MG63 (cell line): ENCODE measurements at regions not wholly inside any gene's neighbourhood (a gene's known extent, or its start where the extent isn't known, plus 50 kb on each side); places are given as distances from the start of the nearest gene placed in this dataset.
A peak's percentile ranks its signal among the peaks of the same experiment; 100 is the strongest.

ENCODE experiments used
- DNase-seq: peaks from one replicate; pipeline ENCODE4 v3.0.0-alpha.2; 2020
- H3K27me3 ChIP-seq: fragments of 250-450 bp; sonication (Bioruptor Pico); 2 replicates; pipeline ENCODE4 v1.5.1; 2020; ENCODE audit warnings: mild to moderate bottlenecking, moderate library complexity
- H3K36me3 ChIP-seq: fragments of 250-450 bp; sonication (Bioruptor Pico); 2 replicates; pipeline ENCODE4 v1.5.1; 2020; ENCODE audit warnings: mild to moderate bottlenecking, moderate library complexity
- H3K4me3 ChIP-seq: fragments of 250-450 bp; sonication (Bioruptor Pico); 2 replicates; pipeline ENCODE4 v1.5.1; 2020; ENCODE audit warnings: mild to moderate bottlenecking, moderate library complexity
- H3K9me3 ChIP-seq: fragments of 250-450 bp; sonication (Bioruptor Pico); 2 replicates; pipeline ENCODE4 v1.5.1; 2020; ENCODE audit warnings: mild to moderate bottlenecking, moderate library complexity

DNA sequence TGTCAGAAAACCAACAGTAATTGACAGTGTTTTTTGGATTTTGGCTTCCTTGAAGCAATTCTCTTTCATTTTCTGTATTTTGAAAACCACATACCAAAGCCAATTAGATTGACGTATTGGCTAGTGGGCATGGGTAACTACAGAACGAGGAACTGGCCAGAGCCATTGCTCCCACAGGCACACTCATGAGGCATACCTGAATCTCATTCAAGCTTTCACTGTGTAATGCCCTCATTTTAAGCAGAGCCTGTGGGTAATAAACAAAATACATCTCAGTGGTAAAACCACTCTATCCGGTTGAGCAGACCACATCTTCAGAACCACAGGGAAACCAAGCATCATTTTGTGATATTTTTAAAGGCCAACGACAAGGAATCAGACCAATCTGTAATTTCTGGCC lies 394.1 kb downstream of the ZNF608 start:
- H3K4me3 ChIP-seq = no peak overlapping the region
- H3K9me3 ChIP-seq = no peaks in the 10 kb centered on the region
- no peak for DNase-seq
- no peaks in the 10 kb centered on the region for H3K27me3 ChIP-seq
- no peaks in the 10 kb centered on the region for H3K36me3 ChIP-seq

- no peak for DNase-seq
- no peaks in the 10 kb centered on the region for H3K9me3 ChIP-seq
- no peaks in the 10 kb centered on the region for H3K27me3 ChIP-seq
- H3K36me3 ChIP-seq = no peaks in the 10 kb centered on the region
- no peak overlapping the region for H3K4me3 ChIP-seq
Measured at GRCh38 chr5:124349931-124350330, 396.5 kb downstream of the ZNF608 start.

DNA sequence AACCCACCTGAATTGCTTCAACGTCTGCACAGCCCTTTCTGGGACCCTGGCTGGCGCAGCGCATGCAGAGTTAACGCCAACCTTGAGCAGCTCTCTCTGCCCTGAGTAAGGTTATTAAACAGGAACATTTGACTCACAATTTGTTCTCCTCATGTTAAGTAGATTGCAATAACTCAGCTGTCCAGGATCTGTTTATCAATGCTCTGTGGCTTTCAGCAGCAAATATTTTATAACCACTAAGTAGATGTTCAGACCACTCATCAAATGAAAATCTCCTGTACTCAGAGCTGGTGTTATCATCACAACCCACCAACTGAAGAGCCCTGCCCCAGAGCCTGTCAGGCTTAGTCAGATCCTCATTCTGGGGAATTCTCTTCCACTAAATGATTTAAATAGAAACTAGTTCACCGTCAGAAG lies 403.0 kb downstream of the ZNF608 start:
- Histone ChIP-seq H3K9me3 (no peaks in the 10 kb centered on the region), H3K27me3 (no peaks in the 10 kb centered on the region), H3K36me3 (no peaks in the 10 kb centered on the region), H3K4me3 (no peak overlapping the region)
- peak; percentile 21 for DNase-seq

DNA sequence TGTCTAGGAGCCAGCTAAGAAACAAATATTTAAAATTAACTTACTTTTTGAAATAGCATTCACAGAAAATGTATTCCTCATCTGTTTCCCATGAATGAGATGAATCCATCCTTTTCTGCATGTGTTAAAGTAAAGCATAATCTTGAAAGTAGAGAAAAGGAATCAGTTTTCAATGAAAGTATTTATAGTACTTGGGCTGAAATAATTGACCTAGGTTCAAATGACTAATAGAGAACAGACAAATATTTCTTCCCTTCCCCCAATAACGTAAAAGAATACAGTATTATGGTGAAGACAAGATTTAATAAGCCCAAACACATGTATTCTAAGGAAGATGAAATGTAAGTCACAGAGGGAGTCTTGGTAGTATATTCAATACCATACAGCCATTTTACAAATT lies 403.5 kb downstream of the ZNF608 start:
- no peak for DNase-seq
- Histone ChIP-seq H3K9me3 (no peaks in the 10 kb centered on the region), H3K27me3 (no peaks in the 10 kb centered on the region), H3K4me3 (no peak overlapping the region), H3K36me3 (no peaks in the 10 kb centered on the region)

DNA sequence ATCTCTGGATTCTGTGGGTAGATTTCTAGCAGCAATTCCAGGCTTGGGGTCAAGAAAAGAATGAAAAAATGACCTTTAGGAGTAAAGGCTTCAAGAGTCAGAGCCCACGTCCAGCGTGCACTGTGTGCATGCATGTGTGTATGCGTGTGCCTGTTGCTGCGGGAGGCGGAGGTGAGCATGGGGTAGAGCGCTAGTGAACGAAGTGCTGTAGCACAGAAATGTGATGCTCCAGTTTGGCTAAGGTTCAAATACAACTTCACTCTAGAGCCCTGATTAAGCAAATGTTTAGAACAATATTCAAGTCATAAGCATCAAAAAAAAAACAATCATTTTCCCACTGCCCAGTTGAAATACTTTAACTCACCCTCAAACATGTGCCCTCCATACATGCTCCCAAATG lies 403.9 kb downstream of the ZNF608 start:
- DNase-seq = no peak
- Histone ChIP-seq H3K36me3 (no peaks in the 10 kb centered on the region), H3K27me3 (no peaks in the 10 kb centered on the region)

GRCh38 chr5:124342027-124342471 lies 404.4 kb downstream of the ZNF608 start:
- Histone ChIP-seq H3K9me3 (no peaks in the 10 kb centered on the region; the same call in 1 of the 2 replicates), H3K27me3 (no peaks in the 10 kb centered on the region), H3K4me3 (no peak overlapping the region), H3K36me3 (no peaks in the 10 kb centered on the region)
- DNase-seq = peak; percentile 57

More for the DNA sequence above, 403.9 kb downstream of the ZNF608 start:
- no peak overlapping the region for H3K4me3 ChIP-seq
- H3K9me3 ChIP-seq = no peaks in the 10 kb centered on the region; the same call in 1 of the 2 replicates

DNA sequence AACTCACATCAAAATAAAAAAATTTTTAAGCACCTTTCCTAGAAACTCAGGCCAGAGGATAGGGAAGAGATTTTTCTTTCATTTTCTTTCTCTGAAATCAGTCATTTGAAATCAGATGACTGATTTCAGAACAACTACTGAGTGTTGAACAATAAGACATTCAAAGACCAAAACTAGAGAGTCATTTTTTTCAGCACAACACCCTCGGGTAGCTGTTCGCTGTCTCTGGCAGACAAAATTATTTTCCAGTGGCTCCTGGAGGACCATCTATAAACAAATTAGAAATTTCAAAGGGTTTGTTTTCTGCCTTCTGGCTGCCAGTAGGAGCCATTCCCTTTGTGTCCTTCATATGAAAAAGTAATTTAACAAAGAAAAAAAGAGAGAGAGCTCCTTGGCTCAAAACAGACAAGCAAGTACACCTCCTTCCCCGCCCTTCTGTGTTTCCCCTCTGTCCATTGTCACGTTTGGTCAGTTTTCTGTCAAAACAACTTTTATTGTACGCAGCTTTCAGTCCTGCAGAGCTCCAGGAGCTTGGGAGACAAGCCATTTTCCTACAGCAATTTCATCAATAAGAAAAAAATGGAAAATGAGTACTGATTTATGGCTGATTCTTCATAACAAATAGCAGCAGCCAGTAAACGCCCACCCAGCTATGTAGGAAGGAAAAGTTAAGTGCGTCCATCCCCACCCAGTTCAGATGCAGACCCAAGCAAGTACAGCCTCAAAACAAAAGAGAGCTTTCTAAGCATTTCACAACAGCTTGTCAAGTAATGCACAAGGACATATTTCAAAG lies 405.2 kb downstream of the ZNF608 start:
- no peaks in the 10 kb centered on the region for H3K27me3 ChIP-seq
- no peaks in the 10 kb centered on the region for H3K36me3 ChIP-seq
- H3K4me3 ChIP-seq = no peak overlapping the region
- H3K9me3 ChIP-seq = no peaks in the 10 kb centered on the region; the same call in 1 of the 2 replicates
- no peak for DNase-seq

GRCh38 chr5:124337996-124338395 lies 408.4 kb downstream of the ZNF608 start:
- Histone ChIP-seq H3K4me3 (no peak overlapping the region), H3K9me3 (no peaks in the 10 kb centered on the region; the same call in 1 of the 2 replicates), H3K36me3 (no peaks in the 10 kb centered on the region), H3K27me3 (no peaks in the 10 kb centered on the region)
- no peak for DNase-seq

GRCh38 chr5:124333298-124333979 lies 413.0 kb downstream of the ZNF608 start:
- no peaks in the 10 kb centered on the region for H3K36me3 ChIP-seq
- no peaks in the 10 kb centered on the region for H3K27me3 ChIP-seq
- peaks cover 14% of the 10 kb centered on the region for H3K9me3 ChIP-seq
- DNase-seq = no peak
- H3K4me3 ChIP-seq = no peak overlapping the region

DNA sequence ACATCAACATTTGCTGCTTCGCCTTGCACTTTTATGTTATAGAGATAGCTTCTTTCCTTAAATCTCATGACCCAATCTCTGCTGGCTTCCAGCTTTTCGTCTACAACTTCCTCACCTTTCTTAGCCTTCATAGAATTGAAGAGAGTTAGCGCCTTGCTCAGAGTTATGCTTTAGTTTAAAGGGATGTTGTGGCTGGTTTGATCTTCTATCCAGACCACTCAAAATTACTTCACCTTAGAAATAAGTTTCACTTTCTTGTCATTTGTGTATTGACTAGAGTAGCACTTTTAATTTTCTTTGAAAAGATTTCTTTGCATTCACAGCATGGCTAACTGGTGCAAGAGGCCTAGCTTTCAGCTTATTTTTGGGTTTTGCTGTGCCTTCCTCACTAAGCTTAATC lies 414.2 kb downstream of the ZNF608 start:
- no peaks in the 10 kb centered on the region for H3K27me3 ChIP-seq
- H3K9me3 ChIP-seq = peaks cover 14% of the 10 kb centered on the region
- DNase-seq = no peak
- H3K4me3 ChIP-seq = no peak overlapping the region
- no peaks in the 10 kb centered on the region for H3K36me3 ChIP-seq

DNA sequence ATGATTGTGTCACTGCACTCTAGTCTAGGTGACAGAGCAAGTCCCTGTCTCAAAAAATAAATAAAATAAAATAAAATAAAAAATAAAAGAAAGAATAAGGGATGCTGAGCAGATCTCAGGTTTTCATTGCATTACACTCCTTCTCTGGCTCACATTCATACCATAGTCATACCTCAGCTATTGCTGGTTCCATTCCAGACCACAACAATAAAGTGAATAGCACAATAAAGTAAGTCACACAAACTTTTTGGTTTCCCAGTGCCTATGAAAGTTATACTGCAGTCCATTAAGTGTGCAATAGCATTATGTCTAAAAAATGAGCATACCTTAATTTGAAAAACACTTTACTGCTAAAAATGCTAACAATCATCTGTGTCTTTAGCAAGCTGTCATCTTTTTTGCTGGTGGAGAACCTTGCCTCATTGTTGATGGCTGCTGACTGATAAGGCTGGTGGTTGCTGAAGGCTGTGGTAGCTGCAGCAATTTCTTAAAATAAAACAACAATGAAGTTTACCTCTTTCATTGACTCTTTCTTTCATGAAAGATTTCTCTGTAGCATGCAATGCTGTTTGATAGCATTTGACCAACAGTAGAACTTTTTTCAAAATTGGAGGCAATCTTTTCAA lies 415.7 kb downstream of the ZNF608 start:
- no peak for DNase-seq
- Histone ChIP-seq H3K4me3 (no peak overlapping the region), H3K36me3 (no peaks in the 10 kb centered on the region), H3K9me3 (peaks cover 14% of the 10 kb centered on the region), H3K27me3 (no peaks in the 10 kb centered on the region)

- H3K36me3 ChIP-seq = no peaks in the 10 kb centered on the region
Measured at GRCh38 chr5:124328201-124328600, 418.2 kb downstream of the ZNF608 start.

GRCh38 chr5:124318661-124319060 lies 427.8 kb downstream of the ZNF608 start:
- no peaks in the 10 kb centered on the region for H3K9me3 ChIP-seq
- DNase-seq = no peak
- H3K36me3 ChIP-seq = no peaks in the 10 kb centered on the region
- no peak overlapping the region for H3K4me3 ChIP-seq
- H3K27me3 ChIP-seq = no peaks in the 10 kb centered on the region

More at GRCh38 chr5:124328201-124328600, 418.2 kb downstream of the ZNF608 start:
- H3K4me3 ChIP-seq = no peak overlapping the region
- H3K27me3 ChIP-seq = no peaks in the 10 kb centered on the region
- H3K9me3 ChIP-seq = peaks cover 14% of the 10 kb centered on the region
- DNase-seq = no peak

DNA sequence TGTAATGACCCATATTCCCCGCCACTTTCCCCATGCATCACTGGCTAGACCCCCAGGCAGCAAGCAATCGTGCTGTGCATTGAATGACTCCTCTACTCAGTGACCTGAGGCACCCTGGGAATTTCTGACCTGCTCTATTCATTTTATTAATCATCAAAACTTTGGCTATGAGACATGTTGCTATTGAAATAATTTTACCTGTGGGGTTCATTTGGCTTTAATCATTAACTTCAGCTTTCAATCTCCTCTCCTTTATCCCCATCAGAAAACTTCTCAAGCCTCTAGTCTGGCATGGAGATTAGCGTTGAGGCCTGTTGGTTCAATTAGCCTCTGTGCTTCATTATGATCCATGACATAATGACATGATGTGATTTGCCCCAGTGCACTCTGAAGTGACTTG lies 429.0 kb downstream of the ZNF608 start:
- no peaks in the 10 kb centered on the region for H3K36me3 ChIP-seq
- DNase-seq = no peak
- H3K4me3 ChIP-seq = no peak overlapping the region
- H3K27me3 ChIP-seq = no peaks in the 10 kb centered on the region
- H3K9me3 ChIP-seq = no peaks in the 10 kb centered on the region

- Histone ChIP-seq H3K9me3 (no peaks in the 10 kb centered on the region), H3K27me3 (no peaks in the 10 kb centered on the region), H3K4me3 (no peak overlapping the region), H3K36me3 (no peaks in the 10 kb centered on the region)
- no peak for DNase-seq
Measured at GRCh38 chr5:124315741-124316415, 430.6 kb downstream of the ZNF608 start.

DNA sequence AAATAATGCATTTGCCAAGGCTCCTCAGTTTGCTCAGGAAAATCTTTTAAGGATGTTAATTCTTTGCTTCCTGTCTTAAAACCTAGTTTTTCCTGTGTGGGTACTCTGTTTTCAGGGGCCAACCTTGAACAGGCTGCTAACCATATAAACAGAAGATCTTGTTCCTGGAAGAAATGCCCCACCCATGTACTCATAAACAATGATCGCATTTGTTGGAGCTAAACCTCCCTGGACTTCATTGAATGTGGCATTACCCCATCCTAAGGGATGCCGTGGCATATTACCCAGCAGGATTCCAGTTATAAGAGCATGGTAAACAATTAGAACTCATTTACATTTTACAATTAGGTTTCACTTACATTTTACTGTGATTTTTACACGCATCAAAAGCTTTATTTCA lies 436.0 kb downstream of the ZNF608 start:
- Histone ChIP-seq H3K9me3 (no peaks in the 10 kb centered on the region), H3K4me3 (no peak overlapping the region), H3K36me3 (no peaks in the 10 kb centered on the region), H3K27me3 (no peaks in the 10 kb centered on the region; the same call in 1 of the 2 replicates)
- peak; percentile 20 for DNase-seq
